PFSK-1 (cell line): ENCODE measurements at regions not wholly inside any gene's neighbourhood (a gene's known extent, or its start where the extent isn't known, plus 50 kb on each side); places are given as distances from the start of the nearest gene placed in this dataset.

Source experiments
- FOXP2 ChIP-seq: optimal IDR thresholded peaks from 2 replicates; pipeline ENCODE3; 2011; ENCODE audit warnings: borderline replicate concordance, control low read depth, inconsistent platforms; ENCODE audit not compliant: insufficient read depth; ENCODE audit errors: extremely low read length, extremely low read depth
- POLR2AphosphoS5 ChIP-seq: IDR thresholded peaks from 2 replicates; pipeline ENCODE4 v1.6.1; 2012; ENCODE audit warnings: low read depth, mild to moderate bottlenecking, control low read depth, low read length, moderate library complexity
- SIN3A ChIP-seq: IDR thresholded peaks from 2 replicates; pipeline ENCODE4 v1.6.1; 2012; ENCODE audit warnings: mild to moderate bottlenecking, low read length, moderate library complexity, borderline replicate concordance; ENCODE audit not compliant: insufficient read depth
- TAF1 ChIP-seq: IDR thresholded peaks from 2 replicates; pipeline ENCODE4 v1.6.1; 2012; ENCODE audit warnings: low read length, control low read depth, borderline replicate concordance; ENCODE audit not compliant: insufficient read depth
- TF ChIP-seq, protein P1 (sequence below), 2 experiments: IDR thresholded peaks; 2 replicates each; pipeline versions ENCODE4 v1.6.1 to v1.8.0; 2011 to 2012; ENCODE audit warnings: low read depth in 2 of 2, low read length in 2 of 2, control low read depth in 1 of 2, inconsistent platforms in 1 of 2, mild to moderate bottlenecking in 1 of 2, moderate library complexity in 1 of 2; ENCODE audit not compliant: insufficient read depth in 1 of 2

DNA sequence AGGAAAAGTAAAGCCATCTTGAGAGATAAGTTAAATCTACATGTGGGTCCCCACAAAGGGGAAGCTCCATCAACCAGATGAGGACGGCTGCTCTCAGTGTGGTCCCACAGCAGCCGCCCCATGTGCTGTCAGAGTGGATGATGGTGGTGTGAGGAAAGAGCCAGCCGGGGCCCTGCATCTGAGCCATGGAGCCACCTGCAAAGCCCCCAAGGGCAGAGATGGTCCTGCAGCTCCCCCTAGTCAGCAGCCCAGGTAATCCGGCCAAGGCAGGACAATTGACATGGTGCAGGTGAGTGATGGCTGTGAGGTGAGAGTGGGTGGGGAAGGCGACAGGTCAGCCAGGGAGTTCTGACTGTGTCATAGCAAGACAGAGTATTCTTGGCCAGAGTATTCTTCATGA, 458.8 kb downstream of the ICE1 start:
- TF ChIP-seq POLR2AphosphoS5 (no peak), SIN3A (no peak), FOXP2 (no peak), TAF1 (no peak)
- TF ChIP-seq, protein P1, sequence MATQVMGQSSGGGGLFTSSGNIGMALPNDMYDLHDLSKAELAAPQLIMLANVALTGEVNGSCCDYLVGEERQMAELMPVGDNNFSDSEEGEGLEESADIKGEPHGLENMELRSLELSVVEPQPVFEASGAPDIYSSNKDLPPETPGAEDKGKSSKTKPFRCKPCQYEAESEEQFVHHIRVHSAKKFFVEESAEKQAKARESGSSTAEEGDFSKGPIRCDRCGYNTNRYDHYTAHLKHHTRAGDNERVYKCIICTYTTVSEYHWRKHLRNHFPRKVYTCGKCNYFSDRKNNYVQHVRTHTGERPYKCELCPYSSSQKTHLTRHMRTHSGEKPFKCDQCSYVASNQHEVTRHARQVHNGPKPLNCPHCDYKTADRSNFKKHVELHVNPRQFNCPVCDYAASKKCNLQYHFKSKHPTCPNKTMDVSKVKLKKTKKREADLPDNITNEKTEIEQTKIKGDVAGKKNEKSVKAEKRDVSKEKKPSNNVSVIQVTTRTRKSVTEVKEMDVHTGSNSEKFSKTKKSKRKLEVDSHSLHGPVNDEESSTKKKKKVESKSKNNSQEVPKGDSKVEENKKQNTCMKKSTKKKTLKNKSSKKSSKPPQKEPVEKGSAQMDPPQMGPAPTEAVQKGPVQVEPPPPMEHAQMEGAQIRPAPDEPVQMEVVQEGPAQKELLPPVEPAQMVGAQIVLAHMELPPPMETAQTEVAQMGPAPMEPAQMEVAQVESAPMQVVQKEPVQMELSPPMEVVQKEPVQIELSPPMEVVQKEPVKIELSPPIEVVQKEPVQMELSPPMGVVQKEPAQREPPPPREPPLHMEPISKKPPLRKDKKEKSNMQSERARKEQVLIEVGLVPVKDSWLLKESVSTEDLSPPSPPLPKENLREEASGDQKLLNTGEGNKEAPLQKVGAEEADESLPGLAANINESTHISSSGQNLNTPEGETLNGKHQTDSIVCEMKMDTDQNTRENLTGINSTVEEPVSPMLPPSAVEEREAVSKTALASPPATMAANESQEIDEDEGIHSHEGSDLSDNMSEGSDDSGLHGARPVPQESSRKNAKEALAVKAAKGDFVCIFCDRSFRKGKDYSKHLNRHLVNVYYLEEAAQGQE (IDR thresholded peaks at IDR 0.05; ENCODE audit: insufficient read depth in 1 of 2, low read depth in 2 of 2, low read length in 2 of 2) = no peak

DNA sequence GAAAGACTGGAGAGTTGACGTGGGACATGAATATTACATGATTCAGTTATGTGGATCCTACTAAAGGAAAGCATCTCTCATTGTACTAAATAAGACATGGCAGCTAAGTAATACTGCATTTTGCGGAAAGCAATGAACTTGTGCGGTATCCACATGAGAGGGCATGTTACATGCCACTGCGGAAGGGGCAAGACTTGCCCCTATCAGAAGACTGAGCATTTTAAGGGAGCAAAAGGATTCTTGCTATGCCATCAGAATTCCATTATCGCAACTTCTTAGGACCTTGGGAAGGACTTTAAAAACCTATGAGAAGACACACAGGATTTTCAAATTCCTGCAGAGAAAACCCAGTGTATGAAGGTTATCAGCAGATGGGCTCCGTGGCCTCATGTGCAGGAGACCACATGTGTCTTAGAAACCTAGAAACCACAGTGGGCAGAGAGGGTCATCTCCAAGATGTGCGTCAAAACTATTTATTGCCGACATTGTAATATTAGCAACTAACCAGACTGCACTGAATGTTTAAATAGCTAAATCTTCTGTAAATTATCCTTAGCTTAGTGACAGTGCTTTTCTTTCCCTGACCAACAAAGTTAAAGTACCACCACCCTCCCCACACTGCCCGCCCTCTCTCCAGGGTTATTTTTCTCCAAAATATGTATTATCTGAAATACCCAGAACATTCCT, 457.7 kb downstream of the ICE1 start:
- TF ChIP-seq POLR2AphosphoS5 = no peak
- no peak for TF ChIP-seq FOXP2
- TF ChIP-seq SIN3A = no peak
- no peak for TF ChIP-seq TAF1
- TF ChIP-seq, protein P1 (IDR thresholded peaks at IDR 0.05; ENCODE audit: insufficient read depth in 1 of 2, low read depth in 2 of 2, low read length in 2 of 2) = no peak

- TF ChIP-seq TAF1 = no peak
- TF ChIP-seq, protein P1 (IDR thresholded peaks at IDR 0.05; ENCODE audit: insufficient read depth in 1 of 2, low read depth in 2 of 2, low read length in 2 of 2) = no peak
- TF ChIP-seq POLR2AphosphoS5 = no peak
- no peak for TF ChIP-seq SIN3A
- TF ChIP-seq FOXP2 = no peak
These were observed 434.9 kb downstream of the ICE1 start for GRCh38 chr5:5857396-5857795.

DNA sequence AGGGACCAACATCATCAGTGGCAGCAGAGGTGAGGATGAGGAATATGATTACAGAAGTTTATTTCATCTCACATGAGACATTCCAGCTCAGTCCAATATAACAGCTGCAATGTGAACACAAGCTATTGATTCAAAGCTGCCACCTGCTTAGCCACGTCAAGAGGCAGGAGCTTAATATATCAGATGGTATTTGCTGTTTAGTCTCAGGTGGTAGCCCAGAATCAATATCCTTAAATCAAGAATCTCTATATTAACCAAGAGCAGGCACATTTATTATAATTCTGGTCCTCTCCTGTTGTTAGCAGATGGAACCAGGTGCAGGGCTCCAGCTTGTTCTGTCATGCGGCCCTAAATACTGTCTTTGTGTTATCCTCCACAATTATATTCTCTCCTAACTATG, 431.6 kb downstream of the ICE1 start:
- TF ChIP-seq POLR2AphosphoS5 = no peak
- TF ChIP-seq TAF1 = no peak
- no peak for TF ChIP-seq FOXP2
- no peak for TF ChIP-seq SIN3A
- TF ChIP-seq, protein P1 (IDR thresholded peaks at IDR 0.05; ENCODE audit: insufficient read depth in 1 of 2, low read depth in 2 of 2, low read length in 2 of 2) = no peak

DNA sequence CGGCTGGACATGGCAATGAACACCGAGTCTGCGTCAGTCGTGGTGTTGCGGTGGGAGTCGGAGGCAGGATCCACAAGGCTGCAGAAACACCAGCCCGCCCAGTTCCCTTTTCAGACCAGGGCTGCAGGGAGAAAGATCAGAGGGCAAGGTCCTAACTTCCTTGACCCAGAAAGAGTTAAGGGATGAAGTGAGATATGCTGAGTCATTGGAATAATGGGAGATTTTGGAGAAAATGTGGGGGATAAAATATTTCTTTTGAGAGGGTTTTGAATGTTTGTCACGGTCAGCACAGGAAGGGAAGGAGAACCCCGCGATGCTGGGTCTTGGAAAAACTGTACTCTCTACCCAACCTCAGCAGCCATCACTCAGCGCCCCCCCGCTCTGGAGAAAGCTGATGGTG, 416.0 kb downstream of the ICE1 start:
- TF ChIP-seq POLR2AphosphoS5 = no peak
- TF ChIP-seq, protein P1 (IDR thresholded peaks at IDR 0.05; ENCODE audit: insufficient read depth in 1 of 2, low read depth in 2 of 2, low read length in 2 of 2) = no peak
- TF ChIP-seq FOXP2 = no peak
- TF ChIP-seq SIN3A = no peak
- TF ChIP-seq TAF1 = no peak
